ENCODE measurements at regions not wholly inside any gene's neighbourhood (a gene's known extent, or its start where the extent isn't known, plus 50 kb on each side); places are given as distances from the start of the nearest gene placed in this dataset.

DNA sequence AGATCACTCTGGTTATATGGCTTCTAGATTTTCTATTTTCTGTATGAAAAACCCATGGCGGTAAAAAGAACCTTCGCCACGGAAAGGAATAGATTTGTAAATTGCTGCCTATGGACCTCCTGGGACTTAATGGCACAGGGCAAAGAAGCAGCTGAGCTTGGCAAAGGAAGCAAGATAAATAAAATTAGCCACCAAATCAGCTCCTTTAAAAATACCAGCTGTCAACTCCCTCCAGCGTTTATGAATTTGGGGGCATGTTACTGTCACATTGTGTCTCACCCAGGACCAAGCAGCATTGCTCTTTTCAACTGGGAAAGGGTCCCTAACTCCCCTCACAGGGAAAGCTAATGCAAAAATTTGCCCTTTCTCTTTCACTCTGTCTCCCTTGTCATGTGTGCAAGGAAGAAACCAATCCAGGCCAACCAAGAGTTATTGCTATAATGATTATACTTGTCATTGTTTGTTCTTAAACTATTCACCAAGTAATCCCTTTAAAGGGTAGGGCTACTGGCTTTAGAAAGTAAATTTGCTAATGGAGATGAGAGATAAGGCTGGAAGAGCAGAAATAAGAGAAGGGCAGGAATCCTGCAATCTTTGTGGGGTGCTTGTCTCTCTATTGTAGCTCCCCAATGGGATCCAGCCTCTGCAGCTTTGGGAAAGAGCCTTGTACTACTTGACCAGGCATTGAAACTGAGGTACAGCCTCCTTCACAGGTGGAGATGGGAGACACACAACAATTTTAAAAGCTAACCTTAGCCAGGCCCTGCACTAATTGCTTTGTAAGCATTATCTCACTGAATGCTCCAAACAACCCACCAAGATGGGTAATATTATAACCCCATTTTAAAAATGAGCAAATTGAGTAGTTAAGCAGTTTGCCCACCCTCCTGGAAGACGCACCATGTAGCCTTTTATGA, 119.1 kb upstream of the KLF7 start:
- Histone ChIP-seq H3K9me1 (ENCODE audit: insufficient read depth, low read length) (peaks cover 4% of the 10 kb centered on the region; the same call in 1 of the 2 replicates), H3K4ac (ENCODE audit: low read depth, low read length) (no peak overlapping the region), H2BK120ac (ENCODE audit: low read depth, low read length) (no peak overlapping the region), H4K5ac (ENCODE audit: low read depth, low read length) (no peak overlapping the region), H3K4me3 (ENCODE audit: insufficient read depth, low read depth, low read length) (no peak overlapping the region), H3K36me3 (ENCODE audit: control insufficient read depth, insufficient read depth, low read length) (no peaks in the 10 kb centered on the region), H2AK9ac (replicated peaks; ENCODE audit: low read depth, low read length, poor library complexity) (no peak overlapping the region), H3K14ac (replicated peaks; ENCODE audit: low read depth, low read length) (no peak overlapping the region), H4K8ac (ENCODE audit: low read depth in 2 of 2, low read length in 2 of 2) (no peak overlapping the region), H2BK20ac (ENCODE audit: low read depth, low read length) (no peak overlapping the region), H3K79me1 (ENCODE audit: low read depth in 1 of 2, low read length in 2 of 2) (no peaks in the 10 kb centered on the region), H3K9me3 (ENCODE audit: control insufficient read depth, insufficient read depth, low read length) (no peaks in the 10 kb centered on the region), H3K27me3 (ENCODE audit: control insufficient read depth, insufficient read depth, low read length) (no peaks in the 10 kb centered on the region), H3K4me2 (ENCODE audit: low read depth, low read length) (peak overlapping the region; percentile 56; the same call in 1 of the 2 replicates), H2BK15ac (ENCODE audit: low read depth, low read length) (no peak overlapping the region), H2AFZ (replicated peaks; ENCODE audit: low read length, poor library complexity) (no peak overlapping the region), H4K20me1 (ENCODE audit: insufficient read depth, low read length) (no peaks in the 10 kb centered on the region), H2BK5ac (ENCODE audit: low read depth, low read length, poor library complexity, severe bottlenecking) (no peak overlapping the region), H3K56ac (ENCODE audit: extremely low read depth, insufficient read depth, low read length) (no peak overlapping the region), H2AK5ac (ENCODE audit: low read depth, low read length) (no peak overlapping the region), H3K9ac (ENCODE audit: low read depth, low read length) (no peak overlapping the region), H4K91ac (ENCODE audit: insufficient read depth, low read depth, low read length) (no peak overlapping the region), H3K18ac (ENCODE audit: low read depth, low read length) (no peak overlapping the region), H3K23ac (ENCODE audit: low read depth, low read length) (no peak overlapping the region), H3K27ac (ENCODE audit: insufficient read depth, low read length) (no peak overlapping the region), H3K4me1 (ENCODE audit: control insufficient read depth, insufficient read depth, low read length) (peaks cover 9% of the 10 kb centered on the region)
- in situ Hi-C loops (cut with MboI; ENCODE audit: low sequenced_read_pairs), result no loop called here
- dilution Hi-C loops (cut with HindIII; ENCODE audit: low sequenced_read_pairs, unreplicated experiment), result no loop called here
- CTCF ChIA-PET, result interaction anchor here (1.1 to 1.3 kb wide), 2 partner anchors 18 to 46 kb away, joined by 3 to 4 read pairs; no protein-coding TSS in a partner anchor
- WGBS, 2 experiments (ENCODE audit: extremely low coverage in 2 of 2, insufficient read length in 1 of 2), result 100% methylated on average over 1 of the region's 5 CpGs; no CpG with 5 or more reads in 1 of the 2 experiments
- TF ChIP-seq, protein P1, sequence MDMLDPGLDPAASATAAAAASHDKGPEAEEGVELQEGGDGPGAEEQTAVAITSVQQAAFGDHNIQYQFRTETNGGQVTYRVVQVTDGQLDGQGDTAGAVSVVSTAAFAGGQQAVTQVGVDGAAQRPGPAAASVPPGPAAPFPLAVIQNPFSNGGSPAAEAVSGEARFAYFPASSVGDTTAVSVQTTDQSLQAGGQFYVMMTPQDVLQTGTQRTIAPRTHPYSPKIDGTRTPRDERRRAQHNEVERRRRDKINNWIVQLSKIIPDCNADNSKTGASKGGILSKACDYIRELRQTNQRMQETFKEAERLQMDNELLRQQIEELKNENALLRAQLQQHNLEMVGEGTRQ (IDR thresholded peaks at IDR 0.05; ENCODE audit: low read depth, low read length), result no peak
- TF ChIP-seq MAFK (IDR thresholded peaks at IDR 0.05; ENCODE audit: low read depth, low read length) (0 out of 2 replicates have a peak, but pooled peaks have one; percentile 27), MAZ (IDR thresholded peaks at IDR 0.05; ENCODE audit: borderline replicate concordance, low read depth, low read length) (no peak)
- intact Hi-C loops (cut with micrococcal nuclease), result no loop called here
- POLR2A ChIA-PET (ENCODE audit: unreplicated experiment), result no interaction called here
- peak; percentile 24 for DNase-seq
- peak; percentile 40 for ATAC-seq (ENCODE audit: low read depth)
- no TSS peak for BruUV-seq (replicated peaks)

All from IMR-90 (cell line).